Smooth muscle cell (in vitro differentiated cells): ENCODE measurements at regions not wholly inside any gene's neighbourhood (a gene's known extent, or its start where the extent isn't known, plus 50 kb on each side); places are given as distances from the start of the nearest gene placed in this dataset.

ENCODE experiments used
- DNase-seq: peaks from one replicate; lab custom pipeline; 2025; ENCODE audit not compliant: unreplicated experiment; lab: John Stamatoyannopoulos, UW
- H2AFZ ChIP-seq: fragments of 200-600 bp; sonication (generic); 2 replicates; pipeline ENCODE4 v1.6.0; 2016; ENCODE audit warnings: antibody characterized with exemption, low read depth, mild to moderate bottlenecking
- H3F3A ChIP-seq: fragments of 200-600 bp; sonication (generic); 2 replicates; pipeline ENCODE4 v1.6.0; 2017; ENCODE audit warnings: antibody characterized with exemption, low read depth
- H3K27ac ChIP-seq: fragments of 200-600 bp; sonication (generic); 2 replicates; pipeline ENCODE4 v1.5.1; 2016; ENCODE audit warnings: low read depth, mild to moderate bottlenecking
- H3K27me3 ChIP-seq: fragments of 200-600 bp; sonication (generic); 2 replicates; pipeline ENCODE4 v1.6.1; 2016; ENCODE audit warnings: low read depth, mild to moderate bottlenecking
- H3K36me3 ChIP-seq: fragments of 200-600 bp; sonication (generic); 2 replicates; pipeline ENCODE4 v1.5.1; 2016; ENCODE audit warnings: low read depth
- H3K4me1 ChIP-seq: fragments of 200-600 bp; sonication (generic); 2 replicates; pipeline ENCODE4 v1.5.1; 2016; ENCODE audit warnings: low read depth
- H3K4me2 ChIP-seq: fragments of 200-600 bp; sonication (generic); 2 replicates; pipeline ENCODE4 v1.6.0; 2016; ENCODE audit warnings: mild to moderate bottlenecking
- H3K4me3 ChIP-seq: fragments of 200-600 bp; sonication (generic); 2 replicates; pipeline ENCODE4 v1.5.1; 2016; ENCODE audit warnings: mild to moderate bottlenecking
- H3K79me2 ChIP-seq: fragments of 200-600 bp; sonication (generic); 2 replicates; pipeline ENCODE4 v1.6.0; 2016; ENCODE audit warnings: low read depth, mild to moderate bottlenecking
- H3K9ac ChIP-seq: fragments of 200-600 bp; sonication (generic); 2 replicates; pipeline ENCODE4 v1.6.0; 2016; ENCODE audit warnings: low read depth
- H3K9me3 ChIP-seq: fragments of 200-600 bp; sonication (generic); replicated peaks from 2 replicates; pipeline ENCODE4 v1.5.1; 2016; ENCODE audit warnings: low read depth
- H4K20me1 ChIP-seq: fragments of 200-600 bp; sonication (generic); 2 replicates; pipeline ENCODE4 v1.6.0; 2016; ENCODE audit warnings: low read depth
- CTCF ChIP-seq: fragments of 200-600 bp; sonication (generic); IDR thresholded peaks from 2 replicates; pipeline ENCODE4 v1.5.1; 2017; ENCODE audit warnings: borderline replicate concordance, mild to moderate bottlenecking, antibody characterized with exemption; ENCODE audit not compliant: insufficient read depth, poor library complexity, severe bottlenecking
- WGBS: methylation state at CpG from one replicate; pipeline ENCODE4 v1.1.7; 2016; ENCODE audit warnings: low lambda C conversion rate; 5-methylcytosine and 5-hydroxymethylcytosine counted together

GRCh38 chr7:10083766-10084165 lies 889.9 kb upstream of the PHF14 start:
- Histone ChIP-seq H2AFZ (no peak overlapping the region), H3K36me3 (no peaks in the 10 kb centered on the region), H3K79me2 (no peaks in the 10 kb centered on the region), H3K4me1 (no peaks in the 10 kb centered on the region), H3K27me3 (no peaks in the 10 kb centered on the region), H3F3A (no peaks in the 10 kb centered on the region), H4K20me1 (no peaks in the 10 kb centered on the region), H3K4me2 (no peak overlapping the region), H3K9ac (no peak overlapping the region), H3K9me3 (no peaks in the 10 kb centered on the region), H3K4me3 (no peak overlapping the region), H3K27ac (no peak overlapping the region)
- 61% methylated on average over 4 of the region's 4 CpGs for WGBS
- DNase-seq = no peak
- no peak for TF ChIP-seq CTCF

GRCh38 chr7:10085231-10085630 lies 888.4 kb upstream of the PHF14 start:
- Histone ChIP-seq H2AFZ (no peak overlapping the region), H4K20me1 (no peaks in the 10 kb centered on the region), H3K4me1 (no peaks in the 10 kb centered on the region), H3K4me3 (no peak overlapping the region), H3K27ac (no peak overlapping the region), H3K4me2 (no peak overlapping the region), H3K9me3 (no peaks in the 10 kb centered on the region), H3K79me2 (no peaks in the 10 kb centered on the region), H3K27me3 (no peaks in the 10 kb centered on the region), H3K36me3 (no peaks in the 10 kb centered on the region), H3F3A (no peaks in the 10 kb centered on the region), H3K9ac (no peak overlapping the region)
- no peak for TF ChIP-seq CTCF
- 93% methylated on average over 9 of the region's 9 CpGs for WGBS
- no peak for DNase-seq

- H3K27ac ChIP-seq = no peak overlapping the region
- 71% methylated on average over 2 of the region's 2 CpGs for WGBS
- no peaks in the 10 kb centered on the region for H4K20me1 ChIP-seq
- DNase-seq = no peak
- H3K4me1 ChIP-seq = no peaks in the 10 kb centered on the region
- no peak overlapping the region for H3K9ac ChIP-seq
- H3K4me3 ChIP-seq = no peak overlapping the region
- TF ChIP-seq CTCF = no peak
- H3F3A ChIP-seq = no peaks in the 10 kb centered on the region
- H2AFZ ChIP-seq = no peak overlapping the region
- H3K36me3 ChIP-seq = no peaks in the 10 kb centered on the region
- no peaks in the 10 kb centered on the region for H3K9me3 ChIP-seq
- H3K27me3 ChIP-seq = no peaks in the 10 kb centered on the region
- no peaks in the 10 kb centered on the region for H3K79me2 ChIP-seq
- no peak overlapping the region for H3K4me2 ChIP-seq
Observed at GRCh38 chr7:10100572-10100971, 873.1 kb upstream of the PHF14 start.

GRCh38 chr7:10101351-10101750 lies 872.3 kb upstream of the PHF14 start:
- no peak for DNase-seq
- H4K20me1 ChIP-seq = no peaks in the 10 kb centered on the region
- no peak for TF ChIP-seq CTCF
- no peaks in the 10 kb centered on the region for H3F3A ChIP-seq
- H3K27me3 ChIP-seq = no peaks in the 10 kb centered on the region
- no peak overlapping the region for H3K4me2 ChIP-seq
- H3K4me1 ChIP-seq = no peaks in the 10 kb centered on the region
- H3K9ac ChIP-seq = no peak overlapping the region
- H3K79me2 ChIP-seq = no peaks in the 10 kb centered on the region
- WGBS = 83% methylated on average over 2 of the region's 2 CpGs
- no peak overlapping the region for H3K27ac ChIP-seq
- no peak overlapping the region for H3K4me3 ChIP-seq
- no peaks in the 10 kb centered on the region for H3K36me3 ChIP-seq
- no peak overlapping the region for H2AFZ ChIP-seq
- no peaks in the 10 kb centered on the region for H3K9me3 ChIP-seq
